ENCODE measurements at regions not wholly inside any gene's neighbourhood (a gene's known extent, or its start where the extent isn't known, plus 50 kb on each side); places are given as distances from the start of the nearest gene placed in this dataset.
"Not testable (repeated sequence)": the region's sequence is repeated elsewhere in the genome, so short reads cannot be mapped to it uniquely, and the experiment has no call there.

DNA sequence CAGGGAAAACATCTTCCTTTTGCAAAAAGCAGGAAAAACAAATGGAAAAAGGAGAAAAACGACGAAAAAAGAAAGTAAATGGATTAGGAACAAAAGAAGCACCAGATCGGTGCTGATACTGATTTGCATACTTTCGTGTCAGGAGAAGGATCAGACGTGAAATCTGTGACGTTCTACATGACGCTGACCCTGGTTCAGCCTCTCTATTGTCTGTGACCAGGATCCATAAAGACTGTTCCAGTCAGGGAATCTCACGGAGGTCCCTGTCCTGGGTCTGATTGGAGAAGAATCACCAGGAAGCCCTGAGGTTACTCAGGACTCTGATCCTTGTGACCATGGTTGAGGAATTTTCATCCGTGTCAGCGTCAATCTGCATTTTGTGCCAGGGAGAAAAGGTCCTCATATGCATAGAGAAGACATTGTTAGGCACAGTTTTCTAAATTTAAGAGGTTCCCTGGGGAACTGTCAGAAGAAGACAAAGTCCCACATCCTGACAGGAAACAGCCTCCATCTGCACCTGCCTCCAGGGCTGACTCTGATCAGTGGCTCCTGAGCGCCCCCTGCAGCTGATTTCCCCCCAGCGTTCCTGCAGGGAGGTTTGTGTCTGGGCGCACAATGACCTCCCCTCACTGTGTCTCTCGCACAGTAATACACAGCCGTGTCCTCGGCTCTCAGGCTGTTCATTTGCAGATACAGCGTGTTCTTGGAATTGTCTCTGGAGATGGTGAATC, 832.9 kb downstream of the TMEM121 start:
- TF ChIP-seq, protein P1, sequence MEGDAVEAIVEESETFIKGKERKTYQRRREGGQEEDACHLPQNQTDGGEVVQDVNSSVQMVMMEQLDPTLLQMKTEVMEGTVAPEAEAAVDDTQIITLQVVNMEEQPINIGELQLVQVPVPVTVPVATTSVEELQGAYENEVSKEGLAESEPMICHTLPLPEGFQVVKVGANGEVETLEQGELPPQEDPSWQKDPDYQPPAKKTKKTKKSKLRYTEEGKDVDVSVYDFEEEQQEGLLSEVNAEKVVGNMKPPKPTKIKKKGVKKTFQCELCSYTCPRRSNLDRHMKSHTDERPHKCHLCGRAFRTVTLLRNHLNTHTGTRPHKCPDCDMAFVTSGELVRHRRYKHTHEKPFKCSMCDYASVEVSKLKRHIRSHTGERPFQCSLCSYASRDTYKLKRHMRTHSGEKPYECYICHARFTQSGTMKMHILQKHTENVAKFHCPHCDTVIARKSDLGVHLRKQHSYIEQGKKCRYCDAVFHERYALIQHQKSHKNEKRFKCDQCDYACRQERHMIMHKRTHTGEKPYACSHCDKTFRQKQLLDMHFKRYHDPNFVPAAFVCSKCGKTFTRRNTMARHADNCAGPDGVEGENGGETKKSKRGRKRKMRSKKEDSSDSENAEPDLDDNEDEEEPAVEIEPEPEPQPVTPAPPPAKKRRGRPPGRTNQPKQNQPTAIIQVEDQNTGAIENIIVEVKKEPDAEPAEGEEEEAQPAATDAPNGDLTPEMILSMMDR (IDR thresholded peaks at IDR 0.05; ENCODE audit: insufficient read depth, low read depth, low read length, missing control alignments) = peak; percentile 9
- H3K4me3 ChIP-seq (ENCODE audit: low read depth, low read length) = not testable (repeated sequence)

DNA sequence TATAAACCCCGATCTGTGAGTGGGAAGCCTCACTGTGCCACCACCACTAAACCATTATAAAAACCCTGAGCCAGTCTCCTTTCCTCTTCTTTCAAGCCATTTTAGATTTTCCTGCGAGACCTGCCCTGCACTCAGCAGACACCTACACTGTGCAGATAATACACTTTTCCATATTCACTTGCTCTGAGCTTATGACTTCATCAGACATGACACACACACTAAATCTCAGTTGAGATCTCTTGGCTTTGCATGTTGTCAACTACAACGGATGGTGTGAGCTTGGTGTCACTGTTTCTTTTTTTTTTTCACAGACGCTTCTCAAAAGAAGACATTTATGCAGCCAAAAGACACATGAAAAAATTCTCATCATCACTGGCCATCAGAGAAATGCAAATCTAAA, 839.0 kb downstream of the TMEM121 start:
- not testable (repeated sequence) for H3K4me3 ChIP-seq (ENCODE audit: low read depth, low read length); DNase-seq (ENCODE audit: low read depth)

More for the DNA sequence above, 832.9 kb downstream of the TMEM121 start:
- DNase-seq (ENCODE audit: low read depth) = not testable (repeated sequence)

DNA sequence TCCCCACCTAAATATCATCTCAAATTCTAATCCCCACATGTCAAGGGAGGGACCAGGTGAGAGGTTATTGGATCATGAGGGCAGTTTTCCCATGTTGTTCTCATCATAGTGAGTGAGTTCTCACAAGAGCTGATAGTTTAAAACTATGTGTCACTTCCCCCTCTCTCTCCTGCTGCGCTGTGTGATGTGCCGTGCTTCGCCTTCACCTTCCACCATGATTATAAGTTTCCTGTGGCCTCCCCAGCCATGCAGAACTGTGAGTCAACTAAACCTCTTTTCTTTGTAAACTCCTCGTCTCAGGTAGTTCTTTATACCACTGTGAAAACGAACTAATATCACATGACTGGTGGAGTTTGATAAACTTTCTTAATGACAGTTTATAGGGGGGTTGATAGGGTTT, 839.5 kb downstream of the TMEM121 start:
- DNase-seq (ENCODE audit: low read depth); H3K4me3 ChIP-seq (ENCODE audit: low read depth, low read length): not testable (repeated sequence)

DNA sequence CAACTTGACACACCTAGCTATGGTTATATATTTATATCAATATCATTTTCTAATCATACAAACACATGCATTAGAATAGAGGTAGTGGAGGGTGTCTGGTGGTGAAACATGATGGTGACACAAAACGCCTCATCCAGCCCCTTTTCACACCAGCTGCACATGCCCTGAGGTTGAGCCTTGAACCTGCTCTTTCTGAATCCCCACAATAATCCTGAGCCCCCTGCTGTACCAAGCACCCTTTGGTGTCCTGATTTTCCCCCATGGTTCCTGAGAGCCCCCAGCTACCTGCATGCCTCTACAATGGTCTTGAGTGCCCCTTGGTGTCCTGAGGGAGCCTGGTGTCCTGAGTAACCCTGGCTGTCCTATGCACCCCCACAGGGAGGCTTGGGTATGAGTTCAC, 840.6 kb downstream of the TMEM121 start:
- not testable (repeated sequence) for DNase-seq (ENCODE audit: low read depth); H3K4me3 ChIP-seq (ENCODE audit: low read depth, low read length)

DNA sequence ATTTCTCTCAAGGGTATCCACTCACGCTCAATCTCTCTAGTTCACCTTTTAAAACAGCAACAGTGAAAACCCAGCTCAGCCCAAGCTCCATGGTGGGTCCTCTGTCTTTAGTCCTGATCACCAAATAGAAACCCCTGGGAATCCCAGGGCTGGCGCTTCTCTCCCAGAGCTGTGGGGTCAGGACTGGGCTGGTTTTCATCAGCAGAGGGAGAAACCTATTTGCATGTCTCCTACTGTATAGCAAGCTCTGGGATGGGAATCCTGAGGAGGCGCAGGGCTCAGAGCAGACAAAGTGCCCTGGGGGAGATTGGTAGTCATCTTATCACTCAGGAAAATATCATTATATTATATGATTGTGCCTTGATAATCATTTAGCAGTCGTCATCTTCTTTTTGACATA, 843.1 kb downstream of the TMEM121 start:
- H3K4me3 ChIP-seq (ENCODE audit: low read depth, low read length); DNase-seq (ENCODE audit: low read depth): not testable (repeated sequence)

DNA sequence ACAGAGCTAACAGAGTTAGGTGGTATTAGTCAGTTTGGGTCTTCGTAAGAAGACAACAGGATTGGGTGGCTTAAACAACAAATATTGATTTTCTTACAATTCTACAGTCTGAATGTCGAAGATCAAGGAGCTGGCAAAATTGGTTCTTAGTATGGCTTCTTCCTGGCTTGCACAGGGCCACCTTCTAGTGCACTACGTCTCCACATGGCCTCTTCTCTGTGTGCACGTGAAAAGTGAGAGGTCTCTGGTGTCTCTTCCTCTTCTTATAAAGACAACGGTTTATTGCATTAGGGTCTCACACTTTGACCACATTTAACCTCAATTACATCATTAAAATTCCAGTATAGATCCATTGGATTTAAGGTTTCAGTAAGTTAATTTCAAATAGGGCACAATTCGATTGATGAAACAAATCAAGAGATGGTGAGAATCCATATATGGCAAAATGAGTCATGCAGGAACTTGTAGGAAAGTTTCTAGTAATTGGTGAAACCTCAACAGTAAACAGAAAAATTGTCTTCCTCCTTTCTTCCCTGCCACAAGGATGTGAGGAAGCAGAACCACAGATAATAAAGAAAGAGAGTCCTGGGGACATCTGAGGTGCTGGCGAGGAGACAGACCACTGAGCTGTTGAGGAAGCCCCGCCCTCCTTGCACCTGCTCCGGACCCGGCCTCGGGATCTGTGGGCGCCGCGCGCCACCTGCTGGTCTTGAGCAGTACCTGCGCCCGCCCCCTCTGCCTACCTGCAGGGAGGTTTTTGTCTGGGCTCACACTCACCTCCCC, 846.7 kb downstream of the TMEM121 start:
- no peak overlapping the region for H3K4me3 ChIP-seq (ENCODE audit: low read depth, low read length)
- peak; percentile 80 for DNase-seq (ENCODE audit: low read depth)
- TF ChIP-seq, protein P1 (IDR thresholded peaks at IDR 0.05; ENCODE audit: insufficient read depth, low read depth, low read length, missing control alignments) = peak; percentile 76

DNA sequence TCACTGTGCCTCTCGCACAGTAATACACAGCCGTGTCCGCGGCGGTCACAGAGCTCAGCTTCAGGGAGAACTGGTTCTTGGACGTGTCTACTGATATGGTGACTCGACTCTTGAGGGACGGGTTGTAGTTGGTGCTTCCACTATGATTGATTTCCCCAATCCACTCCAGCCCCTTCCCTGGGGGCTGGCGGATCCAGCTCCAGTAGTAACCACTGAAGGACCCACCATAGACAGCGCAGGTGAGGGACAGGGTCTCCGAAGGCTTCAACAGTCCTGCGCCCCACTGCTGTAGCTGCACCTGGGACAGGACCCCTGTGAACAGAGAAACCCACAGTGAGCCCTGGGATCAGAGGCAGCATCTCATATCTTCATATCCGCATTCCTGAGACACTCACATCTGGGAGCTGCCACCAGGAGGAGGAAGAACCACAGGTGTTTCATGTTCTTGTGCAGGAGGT, 847.3 kb downstream of the TMEM121 start:
- not testable (repeated sequence) for H3K4me3 ChIP-seq (ENCODE audit: low read depth, low read length); DNase-seq (ENCODE audit: low read depth)

DNA sequence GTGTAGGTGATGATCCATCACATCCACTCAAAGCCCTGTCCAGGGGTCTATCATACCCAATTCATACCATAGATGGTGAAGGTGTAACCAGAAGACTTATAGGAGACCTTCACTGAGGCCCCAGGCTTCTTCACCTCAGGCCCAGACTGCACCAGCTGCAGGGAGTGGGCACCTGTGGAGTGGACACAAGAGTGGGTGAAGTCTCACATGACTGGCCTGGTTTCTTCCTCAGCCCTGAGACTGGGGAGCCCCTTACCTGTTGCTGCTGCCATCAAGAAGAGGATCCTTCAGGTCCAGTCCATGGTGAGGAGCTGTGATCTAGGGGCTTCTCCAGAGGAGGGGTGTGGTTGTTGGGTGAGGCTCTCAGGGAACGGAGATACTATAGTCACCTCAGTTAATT, 851.0 kb downstream of the TMEM121 start:
- DNase-seq (ENCODE audit: low read depth) = no peak
- no peak overlapping the region for H3K4me3 ChIP-seq (ENCODE audit: low read depth, low read length)
- TF ChIP-seq, protein P1 (IDR thresholded peaks at IDR 0.05; ENCODE audit: insufficient read depth, low read depth, low read length, missing control alignments) = no peak

DNA sequence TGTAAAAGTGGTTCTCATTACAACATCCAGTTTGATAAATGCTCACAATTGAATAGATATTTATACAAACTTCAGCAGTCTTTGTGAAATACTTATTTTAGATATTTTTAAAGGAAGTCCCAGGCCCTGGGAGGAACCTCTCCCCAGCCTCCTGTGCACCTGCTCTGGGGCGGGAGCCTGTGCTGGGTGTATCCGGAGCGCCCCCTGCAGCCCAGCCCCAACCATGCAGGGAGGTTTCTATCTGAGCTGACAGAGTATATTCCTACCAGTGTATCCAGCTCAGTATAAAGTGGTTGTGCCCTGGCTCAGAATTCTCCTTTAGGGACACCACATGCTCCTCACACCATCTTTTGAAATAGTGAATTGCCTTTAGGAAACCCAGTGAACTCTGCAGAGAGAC, 851.8 kb downstream of the TMEM121 start:
- no peak overlapping the region for H3K4me3 ChIP-seq (ENCODE audit: low read depth, low read length)
- TF ChIP-seq, protein P1 (IDR thresholded peaks at IDR 0.05; ENCODE audit: insufficient read depth, low read depth, low read length, missing control alignments) = peak; percentile 48
- no peak for DNase-seq (ENCODE audit: low read depth)
